A673 (cell line): ENCODE measurements at regions not wholly inside any gene's neighbourhood (a gene's known extent, or its start where the extent isn't known, plus 50 kb on each side); places are given as distances from the start of the nearest gene placed in this dataset.

Experiments
- CTCF ChIP-seq: fragments of 300-800, 200-600 bp; sonication (generic); conservative IDR thresholded peaks from 2 replicates; pipeline ENCODE4 v1.5.1; 2017; ENCODE audit warnings: low read depth, mild to moderate bottlenecking, antibody characterized with exemption, low read length, moderate library complexity, mixed read lengths
- EZH2 ChIP-seq: fragments of 200-600 bp; sonication (generic); IDR thresholded peaks from 2 replicates; pipeline ENCODE4 v1.6.1; 2017; ENCODE audit warnings: borderline replicate concordance, low read depth, mild to moderate bottlenecking, mixed read lengths, antibody characterized with exemption, low read length; ENCODE audit not compliant: poor library complexity, severe bottlenecking

- TF ChIP-seq CTCF (no peak), EZH2 (no peak)
Observed at GRCh38 chr5:2460098-2460497, 291.4 kb downstream of the IRX2 start.
